Endothelial cell (in vitro differentiated cells): ENCODE measurements at regions not wholly inside any gene's neighbourhood (a gene's known extent, or its start where the extent isn't known, plus 50 kb on each side); places are given as distances from the start of the nearest gene placed in this dataset.
A peak's percentile ranks its signal among the peaks of the same experiment; 100 is the strongest.

Experiments used
- DNase-seq: peaks from one replicate; pipeline ENCODE4 v3.0.0; 2021; ENCODE audit warnings: low spot score
- H3K27ac Mint-ChIP-seq: one replicate; pipeline ENCODE4 v1.8.0; 2021; ENCODE audit warnings: mixed read lengths, inconsistent platforms; ENCODE audit not compliant: unreplicated experiment
- H3K27me3 Mint-ChIP-seq: one replicate; pipeline ENCODE4 v1.8.0; 2021; ENCODE audit warnings: mild to moderate bottlenecking, moderate library complexity, mixed read lengths, inconsistent platforms; ENCODE audit not compliant: unreplicated experiment
- H3K36me3 Mint-ChIP-seq: one replicate; pipeline ENCODE4 v1.8.0; 2021; ENCODE audit warnings: mild to moderate bottlenecking, low read depth, mixed read lengths, inconsistent platforms; ENCODE audit not compliant: unreplicated experiment
- H3K4me1 Mint-ChIP-seq: one replicate; pipeline ENCODE4 v1.8.0; 2021; ENCODE audit warnings: mild to moderate bottlenecking, mixed read lengths, inconsistent platforms; ENCODE audit not compliant: unreplicated experiment
- H3K4me3 Mint-ChIP-seq: one replicate; pipeline ENCODE4 v1.8.0; 2021; ENCODE audit warnings: mild to moderate bottlenecking, mixed read lengths, inconsistent platforms; ENCODE audit not compliant: unreplicated experiment
- H3K9me3 Mint-ChIP-seq: one replicate; pipeline ENCODE4 v1.8.0; 2021; ENCODE audit warnings: mixed read lengths, inconsistent platforms; ENCODE audit not compliant: unreplicated experiment
- TF ChIP-seq, protein P1 (sequence below): fragments of 200-600 bp; sonication (generic); IDR thresholded peaks from one replicate; pipeline ENCODE4 v1.5.0; 2021; ENCODE audit warnings: antibody characterized with exemption; ENCODE audit not compliant: unreplicated experiment

DNA sequence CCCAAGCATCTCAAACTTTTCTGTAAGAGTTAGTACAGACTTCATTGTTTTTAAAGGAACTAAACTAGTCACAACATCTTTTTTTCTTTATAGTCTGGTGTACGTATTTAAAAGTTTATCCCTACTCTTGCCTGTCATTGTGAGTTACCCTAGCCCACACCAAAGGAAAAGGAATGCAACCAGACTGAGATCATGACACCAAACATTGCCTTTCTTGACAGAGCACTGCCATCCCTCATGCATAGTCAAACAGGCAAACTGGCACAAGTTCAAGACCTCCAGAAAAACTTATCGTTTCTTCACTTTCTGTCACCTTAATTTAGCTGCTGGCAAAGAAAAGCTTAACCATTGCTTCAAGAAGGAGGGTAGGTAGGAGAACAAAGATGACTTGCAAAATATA is 448.4 kb upstream of the MANEA start:
- no peaks in the 10 kb centered on the region for H3K4me1 Mint-ChIP-seq
- TF ChIP-seq, protein P1, sequence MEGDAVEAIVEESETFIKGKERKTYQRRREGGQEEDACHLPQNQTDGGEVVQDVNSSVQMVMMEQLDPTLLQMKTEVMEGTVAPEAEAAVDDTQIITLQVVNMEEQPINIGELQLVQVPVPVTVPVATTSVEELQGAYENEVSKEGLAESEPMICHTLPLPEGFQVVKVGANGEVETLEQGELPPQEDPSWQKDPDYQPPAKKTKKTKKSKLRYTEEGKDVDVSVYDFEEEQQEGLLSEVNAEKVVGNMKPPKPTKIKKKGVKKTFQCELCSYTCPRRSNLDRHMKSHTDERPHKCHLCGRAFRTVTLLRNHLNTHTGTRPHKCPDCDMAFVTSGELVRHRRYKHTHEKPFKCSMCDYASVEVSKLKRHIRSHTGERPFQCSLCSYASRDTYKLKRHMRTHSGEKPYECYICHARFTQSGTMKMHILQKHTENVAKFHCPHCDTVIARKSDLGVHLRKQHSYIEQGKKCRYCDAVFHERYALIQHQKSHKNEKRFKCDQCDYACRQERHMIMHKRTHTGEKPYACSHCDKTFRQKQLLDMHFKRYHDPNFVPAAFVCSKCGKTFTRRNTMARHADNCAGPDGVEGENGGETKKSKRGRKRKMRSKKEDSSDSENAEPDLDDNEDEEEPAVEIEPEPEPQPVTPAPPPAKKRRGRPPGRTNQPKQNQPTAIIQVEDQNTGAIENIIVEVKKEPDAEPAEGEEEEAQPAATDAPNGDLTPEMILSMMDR, result no peak
- H3K36me3 Mint-ChIP-seq, result no peaks in the 10 kb centered on the region
- no peaks in the 10 kb centered on the region for H3K9me3 Mint-ChIP-seq
- H3K27me3 Mint-ChIP-seq, result peaks cover 3% of the 10 kb centered on the region
- H3K4me3 Mint-ChIP-seq, result no peak overlapping the region
- H3K27ac Mint-ChIP-seq, result no peak overlapping the region
- DNase-seq, result no peak

- peak; percentile 6 for DNase-seq
- H3K27ac Mint-ChIP-seq, result no peak overlapping the region
Measured at GRCh38 chr6:95133578-95133977, 443.8 kb upstream of the MANEA start.

GRCh38 chr6:95135182-95135581 is 442.2 kb upstream of the MANEA start:
- Mint-ChIP-seq H3K36me3 (no peaks in the 10 kb centered on the region), H3K27me3 (peaks cover 1% of the 10 kb centered on the region), H3K9me3 (no peaks in the 10 kb centered on the region), H3K4me3 (no peak overlapping the region), H3K27ac (no peak overlapping the region), H3K4me1 (no peaks in the 10 kb centered on the region)
- no peak for DNase-seq
- TF ChIP-seq, protein P1, result no peak

More at GRCh38 chr6:95133578-95133977, 443.8 kb upstream of the MANEA start:
- H3K36me3 Mint-ChIP-seq, result no peaks in the 10 kb centered on the region
- H3K4me1 Mint-ChIP-seq, result no peaks in the 10 kb centered on the region
- no peaks in the 10 kb centered on the region for H3K9me3 Mint-ChIP-seq
- TF ChIP-seq, protein P1, result no peak
- peaks cover 1% of the 10 kb centered on the region for H3K27me3 Mint-ChIP-seq
- no peak overlapping the region for H3K4me3 Mint-ChIP-seq

DNA sequence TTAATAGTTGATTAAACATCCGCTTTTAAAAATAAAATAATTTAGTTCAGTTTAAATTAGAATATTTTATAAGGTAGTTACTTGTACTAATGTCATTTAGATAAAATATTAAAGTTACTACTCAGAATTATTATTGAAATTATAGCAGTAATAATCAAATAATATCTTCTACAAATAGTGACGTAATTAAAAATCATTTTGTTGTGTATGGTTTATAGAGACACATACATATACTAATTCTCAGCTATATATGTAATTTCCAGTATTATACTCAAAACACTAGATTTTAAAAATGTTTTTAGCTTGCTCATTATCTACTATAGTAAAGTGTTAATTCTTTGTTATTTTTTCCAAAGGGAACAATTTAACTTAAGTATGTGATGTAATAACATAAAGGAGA is 435.2 kb upstream of the MANEA start:
- TF ChIP-seq, protein P1, result no peak
- no peak overlapping the region for H3K27ac Mint-ChIP-seq
- H3K4me3 Mint-ChIP-seq, result no peak overlapping the region
- H3K36me3 Mint-ChIP-seq, result no peaks in the 10 kb centered on the region
- H3K27me3 Mint-ChIP-seq, result no peaks in the 10 kb centered on the region
- no peaks in the 10 kb centered on the region for H3K9me3 Mint-ChIP-seq
- H3K4me1 Mint-ChIP-seq, result no peaks in the 10 kb centered on the region
- no peak for DNase-seq

DNA sequence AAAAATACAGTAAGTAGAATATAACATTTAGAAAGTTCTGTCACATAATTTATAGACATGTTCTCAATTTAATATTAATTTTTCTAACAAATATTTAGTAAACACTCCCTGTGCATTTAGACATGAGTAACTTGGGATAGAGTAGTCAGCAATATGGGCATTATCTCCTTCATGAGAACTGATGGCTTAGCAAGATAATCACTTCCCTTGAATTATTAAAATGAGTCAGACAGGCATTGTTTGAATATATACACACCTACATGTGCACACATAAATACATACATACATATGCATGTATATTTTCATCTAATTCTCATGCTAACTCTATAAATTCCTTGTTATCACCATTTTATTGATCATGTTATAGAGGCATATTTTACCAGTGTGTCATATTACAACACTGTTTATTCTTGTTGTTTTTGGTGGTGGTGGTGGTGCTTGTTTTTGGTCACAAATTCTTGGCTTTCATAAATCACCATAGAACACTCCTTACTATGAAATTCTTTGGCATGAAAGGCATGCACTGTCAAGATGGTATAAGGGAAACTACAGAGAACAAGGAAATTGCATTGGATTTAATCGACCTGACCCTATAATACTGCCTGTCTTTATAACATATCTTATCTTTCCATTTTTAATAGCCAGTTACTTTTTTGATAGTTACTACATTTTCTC is 434.5 kb upstream of the MANEA start:
- no peaks in the 10 kb centered on the region for H3K9me3 Mint-ChIP-seq
- no peak for DNase-seq
- TF ChIP-seq, protein P1, result no peak
- H3K4me3 Mint-ChIP-seq, result no peak overlapping the region
- H3K4me1 Mint-ChIP-seq, result no peaks in the 10 kb centered on the region
- no peaks in the 10 kb centered on the region for H3K36me3 Mint-ChIP-seq
- H3K27me3 Mint-ChIP-seq, result no peaks in the 10 kb centered on the region
- H3K27ac Mint-ChIP-seq, result no peak overlapping the region
